Nephron (organoid): ENCODE measurements at regions not wholly inside any gene's neighbourhood (a gene's known extent, or its start where the extent isn't known, plus 50 kb on each side); places are given as distances from the start of the nearest gene placed in this dataset.
A peak's percentile ranks its signal among the peaks of the same experiment; 100 is the strongest.

ENCODE experiments used
- H3K27ac Mint-ChIP-seq, 3 experiments: 2 replicates each; pipeline ENCODE4 v1.8.0; 2020; ENCODE audit warnings: mixed read lengths in 3 of 3, mild to moderate bottlenecking in 2 of 3, moderate library complexity in 1 of 3
- H3K27me3 Mint-ChIP-seq: 2 replicates; pipeline ENCODE4 v1.8.0; 2021; ENCODE audit warnings: low read depth, mild to moderate bottlenecking, moderate library complexity, mixed read lengths
- H3K36me3 Mint-ChIP-seq: 2 replicates; pipeline ENCODE4 v1.8.0; 2020; ENCODE audit warnings: low read depth, mixed read lengths
- H3K4me1 Mint-ChIP-seq: 2 replicates; pipeline ENCODE4 v1.8.0; 2020; ENCODE audit warnings: mixed read lengths
- H3K4me3 Mint-ChIP-seq, 3 experiments: 2 replicates each; pipeline ENCODE4 v1.8.0; 2020; ENCODE audit warnings: mild to moderate bottlenecking in 3 of 3, mixed read lengths in 3 of 3, moderate library complexity in 2 of 3
- H3K9me3 Mint-ChIP-seq: 2 replicates; pipeline ENCODE4 v1.8.0; 2020; ENCODE audit warnings: mixed read lengths
- CTCF ChIP-seq, 3 experiments: fragments of 200-600 bp; sonication (generic); IDR thresholded peaks; one replicate each; pipeline ENCODE4 v1.5.0; 2021; ENCODE audit warnings: antibody characterized with exemption in 3 of 3; ENCODE audit not compliant: unreplicated experiment in 3 of 3

GRCh38 chr1:189429610-189430009, 1048.1 kb downstream of the BRINP3 start:
- peak; percentile 22 to 42 (median 35) for TF ChIP-seq CTCF (IDR thresholded peaks at IDR 0.05; ENCODE audit: unreplicated experiment in 3 of 3)
- no peak overlapping the region for H3K4me3 Mint-ChIP-seq
- no peaks in the 10 kb centered on the region for H3K4me1 Mint-ChIP-seq
- no peaks in the 10 kb centered on the region for H3K27me3 Mint-ChIP-seq
- no peaks in the 10 kb centered on the region for H3K9me3 Mint-ChIP-seq
- H3K27ac Mint-ChIP-seq: no peak overlapping the region
- no peaks in the 10 kb centered on the region for H3K36me3 Mint-ChIP-seq

GRCh38 chr1:189431447-189431846, 1046.2 kb downstream of the BRINP3 start:
- no peaks in the 10 kb centered on the region for H3K27me3 Mint-ChIP-seq
- H3K27ac Mint-ChIP-seq: no peak overlapping the region
- no peak overlapping the region for H3K4me3 Mint-ChIP-seq

GRCh38 chr1:189432753-189433152, 1044.9 kb downstream of the BRINP3 start:
- Mint-ChIP-seq H3K9me3 (no peaks in the 10 kb centered on the region), H3K4me1 (no peaks in the 10 kb centered on the region), H3K27ac (no peak overlapping the region), H3K27me3 (no peaks in the 10 kb centered on the region), H3K36me3 (no peaks in the 10 kb centered on the region), H3K4me3 (no peak overlapping the region)
- no peak for TF ChIP-seq CTCF (IDR thresholded peaks at IDR 0.05; ENCODE audit: unreplicated experiment in 3 of 3)

More at GRCh38 chr1:189431447-189431846, 1046.2 kb downstream of the BRINP3 start:
- H3K9me3 Mint-ChIP-seq: no peaks in the 10 kb centered on the region
- H3K4me1 Mint-ChIP-seq: no peaks in the 10 kb centered on the region
- no peaks in the 10 kb centered on the region for H3K36me3 Mint-ChIP-seq
- TF ChIP-seq CTCF (IDR thresholded peaks at IDR 0.05; ENCODE audit: unreplicated experiment in 3 of 3): no peak

- TF ChIP-seq CTCF (IDR thresholded peaks at IDR 0.05; ENCODE audit: unreplicated experiment in 3 of 3): no peak
- H3K27me3 Mint-ChIP-seq: no peaks in the 10 kb centered on the region
- no peaks in the 10 kb centered on the region for H3K4me1 Mint-ChIP-seq
- H3K27ac Mint-ChIP-seq: no peak overlapping the region
- H3K36me3 Mint-ChIP-seq: no peaks in the 10 kb centered on the region
- no peaks in the 10 kb centered on the region for H3K9me3 Mint-ChIP-seq
- no peak overlapping the region for H3K4me3 Mint-ChIP-seq
Measured at GRCh38 chr1:189434461-189434860, 1043.2 kb downstream of the BRINP3 start.

- no peaks in the 10 kb centered on the region for H3K9me3 Mint-ChIP-seq
Measured at GRCh38 chr1:189435398-189435797, 1042.3 kb downstream of the BRINP3 start.

More at GRCh38 chr1:189435398-189435797, 1042.3 kb downstream of the BRINP3 start:
- no peak overlapping the region for H3K27ac Mint-ChIP-seq
- no peak overlapping the region for H3K4me3 Mint-ChIP-seq
- H3K36me3 Mint-ChIP-seq: no peaks in the 10 kb centered on the region
- no peaks in the 10 kb centered on the region for H3K4me1 Mint-ChIP-seq
- TF ChIP-seq CTCF (IDR thresholded peaks at IDR 0.05; ENCODE audit: unreplicated experiment in 3 of 3): no peak
- H3K27me3 Mint-ChIP-seq: no peaks in the 10 kb centered on the region
